AG20443 (cell line): ENCODE measurements at regions not wholly inside any gene's neighbourhood (a gene's known extent, or its start where the extent isn't known, plus 50 kb on each side); places are given as distances from the start of the nearest gene placed in this dataset.

Source experiments
- DNase-seq: peaks from one replicate; pipeline ENCODE4 v3.0.0; 2012; ENCODE audit warnings: low spot score, mixed read lengths

GRCh38 chr5:148950471-148950863 is 112.4 kb downstream of the SH3TC2 start:
- DNase-seq: no peak

GRCh38 chr5:148950892-148951291 is 112.0 kb downstream of the SH3TC2 start:
- DNase-seq: no peak

GRCh38 chr5:148951612-148952011 is 111.2 kb downstream of the SH3TC2 start:
- no peak for DNase-seq

- DNase-seq: no peak
Observed at GRCh38 chr5:148952097-148952867, 110.6 kb downstream of the SH3TC2 start.

- DNase-seq: no peak
Observed at GRCh38 chr5:148953711-148954110, 109.2 kb downstream of the SH3TC2 start.
